ENCODE measurements at regions not wholly inside any gene's neighbourhood (a gene's known extent, or its start where the extent isn't known, plus 50 kb on each side); places are given as distances from the start of the nearest gene placed in this dataset.
"Not testable (repeated sequence)": the region's sequence is repeated elsewhere in the genome, so short reads cannot be mapped to it uniquely, and the experiment has no call there.

DNA sequence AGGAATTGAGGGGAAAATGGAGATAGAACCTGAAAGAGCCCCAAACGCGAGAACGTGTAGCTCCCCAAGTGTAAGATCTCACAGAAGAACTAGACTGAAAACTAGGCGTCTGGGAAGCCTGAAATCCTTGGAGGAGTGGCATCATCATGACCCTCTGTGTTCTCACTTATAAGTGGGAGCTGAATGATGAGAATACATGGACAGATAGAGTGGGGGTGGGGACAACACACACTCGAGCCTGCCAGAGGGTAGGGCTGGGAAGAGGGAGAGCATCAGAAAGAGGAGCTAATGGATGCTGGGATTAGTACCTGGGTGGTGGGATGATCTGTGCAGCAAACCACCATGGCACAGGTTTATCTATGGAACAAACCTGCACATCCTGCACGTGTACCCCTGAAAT lies 258.7 kb upstream of the NOTCH2NLA start:
- not testable (repeated sequence) for DNase-seq

GRCh38 chr1:146487155-146487554 lies 258.3 kb upstream of the NOTCH2NLA start:
- DNase-seq, result not testable (repeated sequence)

DNA sequence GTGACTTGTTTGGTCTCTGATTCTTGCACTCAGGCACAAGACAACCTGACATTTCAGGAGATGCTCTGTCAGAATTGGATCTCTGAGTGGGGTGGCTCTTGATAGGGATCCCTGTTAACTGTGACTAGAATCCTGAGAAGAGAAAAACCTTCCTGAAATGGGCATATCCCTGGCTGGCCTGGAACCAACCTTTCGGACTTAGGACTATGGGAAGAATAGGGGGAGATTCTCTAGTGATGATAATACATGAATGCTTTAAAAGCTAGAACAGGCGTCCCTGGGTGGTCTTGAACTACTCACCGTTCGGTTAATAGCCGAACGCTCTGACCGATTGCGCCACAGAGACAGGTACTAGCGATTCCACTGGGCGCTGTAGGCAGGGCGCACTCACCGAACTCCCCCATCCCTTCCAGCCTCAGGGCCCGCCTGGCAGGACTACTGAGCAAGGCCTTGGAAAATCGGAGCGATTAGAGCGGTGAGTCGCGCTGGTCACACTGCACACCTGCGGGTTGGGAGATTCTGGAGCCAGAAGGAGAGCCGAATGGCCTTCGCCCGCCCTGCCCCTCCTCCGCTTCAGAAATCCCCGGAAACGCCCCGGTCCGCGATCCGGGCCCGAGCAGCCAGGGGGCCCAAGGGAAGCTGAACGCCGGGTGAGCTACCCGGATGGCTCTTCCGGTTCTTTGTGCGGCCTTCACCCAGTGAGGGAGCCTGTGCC lies 257.6 kb upstream of the NOTCH2NLA start:
- DNase-seq, result not testable (repeated sequence)

GRCh38 chr1:146484195-146484594 lies 255.4 kb upstream of the NOTCH2NLA start:
- not testable (repeated sequence) for DNase-seq

- not testable (repeated sequence) for DNase-seq
These were observed 250.4 kb upstream of the NOTCH2NLA start for GRCh38 chr1:146479188-146479587.

- peak; percentile 8 for DNase-seq
These were observed 249.4 kb upstream of the NOTCH2NLA start for GRCh38 chr1:146478125-146478720.

DNA sequence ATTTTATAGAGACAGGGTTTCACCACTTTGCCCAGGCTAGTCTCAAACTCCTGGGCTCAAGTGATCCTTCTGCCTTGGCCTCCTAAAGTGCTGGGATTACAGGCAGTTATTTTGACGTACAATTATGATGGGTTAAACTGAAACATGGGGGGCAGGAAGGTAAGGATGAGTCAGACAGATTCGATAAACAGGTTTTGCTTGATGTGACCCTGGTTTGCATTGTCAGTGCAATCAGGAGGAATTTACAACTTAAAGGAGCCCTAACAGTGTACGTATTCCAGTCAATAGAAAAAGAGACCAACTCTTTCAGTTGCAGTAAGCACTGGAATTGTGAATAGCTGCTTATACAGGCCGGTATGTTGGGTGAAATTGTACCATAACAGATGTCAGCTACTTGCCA lies 246.3 kb upstream of the NOTCH2NLA start:
- not testable (repeated sequence) for DNase-seq

- not testable (repeated sequence) for DNase-seq
These were observed 245.4 kb upstream of the NOTCH2NLA start for GRCh38 chr1:146474216-146474615.

DNA sequence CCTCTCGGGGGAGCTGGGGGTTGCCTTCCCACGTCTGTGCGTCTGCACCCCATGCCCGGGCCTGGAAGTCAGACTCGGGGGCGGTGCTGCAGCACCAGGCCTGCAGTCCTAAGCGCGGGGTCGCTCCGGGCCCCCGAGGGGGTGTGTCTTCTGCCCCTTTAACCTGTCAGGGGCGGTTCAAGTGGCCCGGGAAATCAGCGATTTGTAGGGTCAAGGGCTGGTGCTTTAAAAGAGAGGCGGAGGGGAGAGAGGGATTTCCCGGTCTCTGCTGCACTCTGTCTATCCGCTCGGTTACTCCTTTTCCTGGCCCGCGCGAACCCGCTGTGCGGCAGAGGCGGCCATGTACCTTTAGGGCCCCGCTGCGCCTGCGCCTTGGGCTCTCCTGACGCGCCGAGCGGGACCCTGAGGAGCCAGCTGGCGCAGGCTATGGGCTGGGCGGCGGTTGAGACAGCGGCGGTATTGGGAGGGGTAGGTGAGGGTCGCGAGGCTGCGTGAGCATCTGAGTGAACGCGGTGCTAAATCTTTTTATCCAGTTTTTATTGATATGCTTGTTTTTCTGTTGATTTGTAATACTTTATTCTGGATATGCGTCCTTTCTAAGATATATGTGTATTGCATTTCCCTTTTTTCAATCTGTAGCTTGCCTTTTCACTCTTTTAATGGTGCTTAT lies 243.5 kb upstream of the NOTCH2NLA start:
- peak; percentile 48 for DNase-seq

DNA sequence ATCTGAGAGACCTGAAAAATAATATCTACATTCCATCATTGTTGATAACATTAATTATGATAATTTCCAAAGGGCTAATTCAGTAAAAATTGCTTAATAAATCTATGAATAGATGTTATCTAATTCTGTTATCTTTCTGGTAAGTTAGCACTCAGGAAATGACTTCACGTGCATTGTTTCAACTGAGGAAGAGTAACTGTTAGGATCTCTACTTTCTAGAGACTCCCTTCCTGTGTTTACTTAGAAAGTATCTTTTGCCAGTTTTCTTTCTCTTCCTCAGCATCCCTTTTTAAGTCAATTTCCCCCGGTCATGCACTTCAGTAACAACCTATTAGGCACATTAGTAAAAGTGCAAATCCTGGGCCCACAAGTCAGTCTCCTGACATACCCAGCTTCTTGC lies 231.1 kb upstream of the NOTCH2NLA start:
- not testable (repeated sequence) for DNase-seq

DNA sequence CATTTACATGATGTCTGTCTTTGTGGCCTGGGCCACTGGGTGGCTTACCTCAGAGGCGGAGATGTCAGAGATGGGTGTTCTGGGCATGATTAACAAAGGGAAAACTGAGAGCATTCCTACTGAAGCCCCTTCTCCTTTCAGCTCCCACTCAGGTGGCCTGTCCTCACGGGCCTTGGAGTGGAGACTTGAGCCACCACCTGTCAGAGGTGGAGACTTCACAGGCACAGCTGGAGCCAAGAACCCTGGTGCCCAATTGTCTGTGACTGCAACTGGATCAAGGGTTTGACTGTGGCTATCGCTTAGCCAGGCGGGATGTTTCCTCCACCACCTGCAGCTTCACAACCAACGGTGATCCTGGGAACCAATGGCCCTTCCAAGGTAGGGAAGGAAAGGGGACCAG lies 230.5 kb upstream of the NOTCH2NLA start:
- DNase-seq, result not testable (repeated sequence)

- DNase-seq, result not testable (repeated sequence)
These were observed 220.0 kb upstream of the NOTCH2NLA start for GRCh38 chr1:146448877-146449246.

GRCh38 chr1:146448212-146448876 lies 219.5 kb upstream of the NOTCH2NLA start:
- not testable (repeated sequence) for DNase-seq

GRCh38 chr1:146443871-146444222 lies 215.0 kb upstream of the NOTCH2NLA start:
- DNase-seq, result peak; percentile 1

DNA sequence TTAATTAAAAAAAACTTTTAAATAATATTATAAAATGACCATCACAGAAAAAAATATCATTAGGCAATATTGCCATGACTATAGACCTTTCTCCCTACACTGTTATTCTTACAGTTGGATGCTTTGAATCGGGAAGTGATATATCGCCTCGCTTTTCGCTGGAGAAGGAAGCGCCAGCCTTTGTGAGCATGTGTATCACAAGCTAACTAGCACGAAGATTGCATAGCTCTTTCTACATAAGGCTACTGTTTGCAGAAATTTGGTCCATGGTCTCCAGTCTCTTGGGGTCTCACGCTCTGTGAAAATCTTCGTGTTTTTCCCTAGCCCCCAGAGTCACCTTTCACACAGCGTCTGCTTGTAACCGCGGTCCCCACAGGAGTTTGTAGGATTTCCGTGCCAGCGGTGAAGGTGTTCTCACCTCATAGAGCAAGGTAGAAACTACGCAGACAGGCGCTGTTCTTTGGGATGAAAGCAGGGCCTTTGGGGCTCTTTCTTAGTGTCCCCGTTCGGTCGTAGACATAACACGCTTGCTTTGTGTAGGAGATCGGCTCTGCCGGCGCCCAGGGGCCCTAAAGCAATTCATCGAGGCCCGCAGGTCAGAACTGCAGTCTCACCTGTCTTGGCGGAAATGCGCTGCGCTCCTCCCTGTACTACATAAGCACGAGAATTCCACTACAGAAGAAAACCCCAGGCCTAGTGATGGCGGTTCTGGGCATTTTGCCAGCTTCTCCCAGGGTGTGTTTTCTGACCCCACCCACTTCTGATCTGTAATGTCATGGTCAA lies 214.5 kb upstream of the NOTCH2NLA start:
- DNase-seq, result peak; percentile 1

DNA sequence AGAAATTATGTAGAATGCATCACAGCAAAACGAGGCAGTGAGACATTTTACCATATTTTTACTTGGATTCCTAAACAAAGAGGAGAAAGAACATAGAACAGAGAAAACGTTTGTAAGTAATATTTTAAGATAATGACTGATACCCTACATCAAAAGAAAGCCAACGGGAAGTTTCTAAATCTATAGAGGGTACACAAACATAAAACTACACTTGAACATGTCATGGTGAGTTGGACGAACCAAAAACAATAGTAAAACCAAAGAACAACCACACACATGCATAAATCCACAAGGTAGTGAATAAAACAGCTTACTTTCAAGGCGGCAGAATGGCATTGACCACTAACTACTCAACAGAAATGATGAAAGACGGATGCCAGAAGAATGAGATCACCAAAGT lies 209.7 kb upstream of the NOTCH2NLA start:
- DNase-seq, result not testable (repeated sequence)

DNA sequence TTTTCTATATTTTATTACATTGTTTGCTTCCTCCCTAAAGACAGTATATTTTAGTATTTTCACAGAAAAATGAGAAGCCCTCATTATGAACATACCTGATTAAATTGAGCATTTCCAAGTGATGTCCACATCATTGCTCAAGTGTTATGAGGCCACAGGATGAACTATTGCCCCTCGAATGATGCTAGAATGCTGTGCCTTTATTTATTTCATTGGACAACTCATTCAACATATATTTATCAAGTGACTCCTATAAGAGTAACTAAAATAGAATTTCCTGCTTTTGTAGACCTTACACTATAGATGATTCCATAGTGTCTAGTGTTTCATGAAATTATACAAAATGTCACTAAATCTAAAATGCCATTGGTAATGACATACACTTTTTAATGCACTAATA lies 187.8 kb upstream of the NOTCH2NLA start:
- not testable (repeated sequence) for DNase-seq

DNA sequence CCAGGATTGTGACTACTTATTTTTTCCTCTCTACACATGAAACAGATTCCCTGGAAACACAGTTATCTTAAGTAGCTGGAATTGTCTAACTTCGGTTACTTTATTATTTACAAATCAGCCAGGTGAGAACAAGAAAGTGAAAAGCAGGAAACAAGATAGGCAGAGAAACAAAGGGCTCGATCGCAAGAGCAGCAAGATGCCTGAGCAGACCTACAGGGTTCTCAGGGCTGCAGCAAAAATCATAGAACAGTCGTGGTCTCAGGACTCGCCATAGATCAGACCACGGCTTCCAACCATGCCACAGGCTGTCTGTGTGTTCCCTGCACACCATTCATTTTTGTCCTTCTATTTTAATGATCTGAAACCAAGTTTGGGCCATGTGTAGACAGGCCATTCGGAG lies 186.2 kb upstream of the NOTCH2NLA start:
- DNase-seq, result not testable (repeated sequence)

- not testable (repeated sequence) for DNase-seq
These were observed 185.1 kb upstream of the NOTCH2NLA start for GRCh38 chr1:146413911-146414310.

DNA sequence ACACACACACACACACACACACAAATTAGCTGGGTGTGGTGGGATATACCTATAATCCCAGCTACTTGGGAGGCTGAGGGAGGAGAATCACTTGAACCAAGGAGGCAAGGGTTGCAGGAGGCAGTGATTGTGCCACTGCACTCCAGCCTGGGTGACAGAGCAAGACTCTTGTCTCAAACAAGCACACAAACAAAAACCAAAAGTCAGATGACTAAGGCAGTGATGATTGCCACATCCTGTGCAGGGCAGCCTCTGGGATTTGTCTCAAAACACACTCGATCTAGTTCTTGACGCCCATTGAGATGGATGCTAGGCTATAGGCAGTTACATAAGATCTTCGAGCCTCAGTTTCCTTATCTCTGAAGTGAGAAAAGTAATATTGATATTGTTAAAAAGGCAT lies 183.1 kb upstream of the NOTCH2NLA start:
- DNase-seq, result not testable (repeated sequence)

DNA sequence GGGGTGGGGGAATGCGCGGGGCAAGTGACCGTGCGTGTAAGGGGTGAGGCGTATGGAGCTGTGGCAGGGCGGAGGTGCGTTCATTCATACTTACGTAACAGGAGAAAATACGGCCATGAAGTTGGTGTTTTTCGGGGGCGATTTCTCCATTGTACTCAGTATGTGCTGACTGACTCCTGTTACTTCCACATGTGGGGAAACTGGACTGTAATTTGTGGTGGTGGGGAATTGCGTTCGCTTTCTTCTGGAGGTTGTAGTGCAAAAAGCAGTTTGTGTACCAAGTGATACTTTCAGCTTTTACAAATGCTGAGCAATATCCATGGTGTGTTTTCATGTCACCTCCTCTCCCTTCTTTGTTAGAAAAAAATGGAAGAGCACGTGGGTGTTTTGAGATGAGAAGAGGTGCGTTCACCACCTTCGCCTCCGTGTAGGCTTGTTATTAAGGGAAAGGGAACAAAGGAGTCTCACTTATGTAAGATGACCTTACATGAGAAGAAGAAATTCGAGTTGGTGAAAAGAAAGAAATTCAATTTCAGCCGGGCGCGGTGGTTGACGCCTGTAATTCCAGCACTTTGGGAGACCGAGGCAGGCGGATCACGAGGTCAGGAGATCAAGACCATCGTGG lies 181.1 kb upstream of the NOTCH2NLA start:
- peak; percentile 87 for DNase-seq

GRCh38 chr1:146409116-146409801 lies 180.4 kb upstream of the NOTCH2NLA start:
- peak; percentile 36 for DNase-seq

Measured in hematopoietic multipotent progenitor cell treated with erythropoietin and hydrocortisone succinate and interleukin-3 and kit ligand, for 8 days (in vitro differentiated cells).